ENCODE measurements at regions not wholly inside any gene's neighbourhood (a gene's known extent, or its start where the extent isn't known, plus 50 kb on each side); places are given as distances from the start of the nearest gene placed in this dataset.

GRCh38 chr7:42987648-42988214 lies 55.6 kb downstream of the MRPL32 start:
- Mint-ChIP-seq H3K4me3 (no peak overlapping the region), H3K27me3 (ENCODE audit: insufficient read depth) (peaks cover 2% of the 10 kb centered on the region), H3K36me3 (ENCODE audit: low read depth) (no peaks in the 10 kb centered on the region), H3K4me1 (ENCODE audit: low read depth) (no peaks in the 10 kb centered on the region), H3K27ac (no peak overlapping the region), H3K9me3 (no peaks in the 10 kb centered on the region; the same call in 1 of the 2 replicates)
- TF ChIP-seq CTCF (IDR thresholded peaks at IDR 0.05): no peak
- no peak for DNase-seq

GRCh38 chr7:42991024-42991423 lies 58.8 kb downstream of the MRPL32 start:
- no peaks in the 10 kb centered on the region for H3K9me3 Mint-ChIP-seq
- TF ChIP-seq CTCF (IDR thresholded peaks at IDR 0.05): no peak
- no peak overlapping the region for H3K4me3 Mint-ChIP-seq
- no peak overlapping the region for H3K27ac Mint-ChIP-seq
- H3K27me3 Mint-ChIP-seq (ENCODE audit: insufficient read depth): peaks cover under 1% of the 10 kb centered on the region
- H3K4me1 Mint-ChIP-seq (ENCODE audit: low read depth): no peaks in the 10 kb centered on the region
- DNase-seq: no peak
- no peaks in the 10 kb centered on the region for H3K36me3 Mint-ChIP-seq (ENCODE audit: low read depth)

- H3K4me1 Mint-ChIP-seq (ENCODE audit: low read depth): no peaks in the 10 kb centered on the region
- H3K36me3 Mint-ChIP-seq (ENCODE audit: low read depth): no peaks in the 10 kb centered on the region
- TF ChIP-seq CTCF (IDR thresholded peaks at IDR 0.05): no peak
- H3K9me3 Mint-ChIP-seq: no peaks in the 10 kb centered on the region
- no peak for DNase-seq
- H3K4me3 Mint-ChIP-seq: no peak overlapping the region
- no peak overlapping the region for H3K27ac Mint-ChIP-seq
- H3K27me3 Mint-ChIP-seq (ENCODE audit: insufficient read depth): no peaks in the 10 kb centered on the region; the same call in none of the 2 replicates
Measured at GRCh38 chr7:42991913-42992591, 59.9 kb downstream of the MRPL32 start.

GRCh38 chr7:42993038-42993437 lies 60.9 kb downstream of the MRPL32 start:
- TF ChIP-seq CTCF (IDR thresholded peaks at IDR 0.05): no peak
- no peak overlapping the region for H3K4me3 Mint-ChIP-seq
- H3K9me3 Mint-ChIP-seq: no peaks in the 10 kb centered on the region
- no peak for DNase-seq
- H3K36me3 Mint-ChIP-seq (ENCODE audit: low read depth): no peaks in the 10 kb centered on the region
- no peaks in the 10 kb centered on the region; the same call in none of the 2 replicates for H3K27me3 Mint-ChIP-seq (ENCODE audit: insufficient read depth)
- no peak overlapping the region for H3K27ac Mint-ChIP-seq
- H3K4me1 Mint-ChIP-seq (ENCODE audit: low read depth): no peaks in the 10 kb centered on the region

GRCh38 chr7:42994096-42994495 lies 61.9 kb downstream of the MRPL32 start:
- Mint-ChIP-seq H3K27me3 (ENCODE audit: insufficient read depth) (peaks cover 3% of the 10 kb centered on the region), H3K9me3 (no peaks in the 10 kb centered on the region), H3K4me1 (ENCODE audit: low read depth) (no peaks in the 10 kb centered on the region), H3K4me3 (no peak overlapping the region), H3K36me3 (ENCODE audit: low read depth) (no peaks in the 10 kb centered on the region), H3K27ac (no peak overlapping the region)
- TF ChIP-seq CTCF (IDR thresholded peaks at IDR 0.05): no peak
- DNase-seq: no peak

All from HFFc6 (cell line).